WTC11 (cell line): ENCODE measurements at regions not wholly inside any gene's neighbourhood (a gene's known extent, or its start where the extent isn't known, plus 50 kb on each side); places are given as distances from the start of the nearest gene placed in this dataset.

Experiments used
- ATAC-seq: fragments of 200-7000 bp; cut with Tn5 transposase; 2 replicates; pipeline ENCODE4 v1.10.0; 2021; ENCODE audit warnings: mild to moderate bottlenecking, moderate library complexity
- CTCF ChIA-PET: fragments of 300-600 bp; sonication (Branson Sonifier 250); formaldehyde crosslinking; loops from one replicate; lab custom pipeline; 2021; ENCODE audit warnings: antibody characterized with exemption; lab: Charles Lee
- POLR2A ChIA-PET: fragments of 350-600 bp; sonication (Branson Sonifier 250); formaldehyde crosslinking; loops from one replicate; lab custom pipeline; 2021; ENCODE audit warnings: antibody characterized with exemption; lab: Charles Lee
- DNase-seq: peaks from one replicate; pipeline ENCODE4 v3.0.0; 2021; ENCODE audit warnings: low spot score
- H3K27ac Mint-ChIP-seq: 2 replicates; pipeline ENCODE4 v1.8.0; 2021; ENCODE audit warnings: mixed read lengths
- H3K27me3 Mint-ChIP-seq: 2 replicates; pipeline ENCODE4 v1.8.0; 2021; ENCODE audit warnings: low read depth, mild to moderate bottlenecking, moderate library complexity, mixed read lengths
- H3K36me3 Mint-ChIP-seq: 2 replicates; pipeline ENCODE4 v1.8.0; 2021; ENCODE audit warnings: mixed read lengths
- H3K4me1 Mint-ChIP-seq: 2 replicates; pipeline ENCODE4 v1.8.0; 2022; ENCODE audit warnings: mixed read lengths
- H3K4me3 Mint-ChIP-seq: 2 replicates; pipeline ENCODE4 v1.8.0; 2021; ENCODE audit warnings: mild to moderate bottlenecking, moderate library complexity, mixed read lengths
- H3K9me3 Mint-ChIP-seq: 2 replicates; pipeline ENCODE4 v1.8.0; 2021; ENCODE audit warnings: mixed read lengths
- ATF1 ChIP-seq: sonication (generic); formaldehyde crosslinking; IDR thresholded peaks from 2 replicates; pipeline ENCODE4 v1.8.1; 2023; ENCODE audit warnings: mild to moderate bottlenecking, moderate library complexity, missing genetic modification reagents
- ELF4 ChIP-seq: sonication (generic); formaldehyde crosslinking; IDR thresholded peaks from 2 replicates; pipeline ENCODE4 v1.8.1; 2022; ENCODE audit warnings: low read depth, mild to moderate bottlenecking, moderate library complexity, missing genetic modification reagents
- ETV6 ChIP-seq: sonication (generic); formaldehyde crosslinking; IDR thresholded peaks from 2 replicates; pipeline ENCODE4 v1.8.1; 2022; ENCODE audit warnings: mild to moderate bottlenecking, missing genetic modification reagents
- FOXK1 ChIP-seq: sonication (generic); formaldehyde crosslinking; IDR thresholded peaks from 2 replicates; pipeline ENCODE4 v1.8.0; 2022; ENCODE audit warnings: mild to moderate bottlenecking, moderate library complexity, missing genetic modification reagents
- FOXP1 ChIP-seq: sonication (generic); formaldehyde crosslinking; IDR thresholded peaks from 2 replicates; pipeline ENCODE4 v1.8.0; 2022; ENCODE audit warnings: missing genetic modification reagents, mild to moderate bottlenecking, moderate library complexity, borderline replicate concordance
- KAT7 ChIP-seq: sonication (generic); formaldehyde crosslinking; IDR thresholded peaks from 2 replicates; pipeline ENCODE4 v1.8.1; 2023; ENCODE audit warnings: missing genetic modification reagents, mild to moderate bottlenecking, borderline replicate concordance
- MXD4 ChIP-seq: fragments of 250-450 bp; sonication (Bioruptor Pico); IDR thresholded peaks from 2 replicates; pipeline ENCODE4 v1.8.0; 2021; ENCODE audit warnings: mild to moderate bottlenecking, moderate library complexity, borderline replicate concordance
- NFE2L1 ChIP-seq: sonication (generic); formaldehyde crosslinking; IDR thresholded peaks from 2 replicates; pipeline ENCODE4 v1.8.1; 2023; ENCODE audit warnings: missing genetic modification reagents
- NR3C1 ChIP-seq: sonication (generic); formaldehyde crosslinking; conservative IDR thresholded peaks from 2 replicates; pipeline ENCODE4 v1.8.1; 2023; ENCODE audit warnings: low read depth, mild to moderate bottlenecking, missing genetic modification reagents
- OVOL2 ChIP-seq: fragments of 250-450 bp; sonication (Bioruptor Pico); IDR thresholded peaks from 2 replicates; pipeline ENCODE4 v1.9.0; 2021; ENCODE audit warnings: mild to moderate bottlenecking, borderline replicate concordance
- SMAD3 ChIP-seq: sonication (generic); formaldehyde crosslinking; IDR thresholded peaks from 2 replicates; pipeline ENCODE4 v1.8.0; 2022; ENCODE audit warnings: missing genetic modification reagents, mild to moderate bottlenecking, borderline replicate concordance
- SP1 ChIP-seq: sonication (generic); formaldehyde crosslinking; conservative IDR thresholded peaks from 2 replicates; pipeline ENCODE4 v1.8.1; 2022; ENCODE audit warnings: missing genetic modification reagents
- ZNF121 ChIP-seq: sonication (generic); formaldehyde crosslinking; IDR thresholded peaks from 2 replicates; pipeline ENCODE4 v1.8.0; 2023; ENCODE audit warnings: missing genetic modification reagents
- ZNF232 ChIP-seq: sonication (generic); formaldehyde crosslinking; IDR thresholded peaks from 2 replicates; pipeline ENCODE4 v1.8.0; 2022; ENCODE audit warnings: mild to moderate bottlenecking, missing genetic modification reagents
- ZNF263 ChIP-seq: sonication (generic); formaldehyde crosslinking; IDR thresholded peaks from 2 replicates; pipeline ENCODE4 v1.8.1; 2022; ENCODE audit warnings: low read depth, mild to moderate bottlenecking, moderate library complexity, missing genetic modification reagents
- ZNF671 ChIP-seq: fragments of 250-450 bp; sonication (Bioruptor Pico); IDR thresholded peaks from 2 replicates; pipeline ENCODE4 v1.8.0; 2021; ENCODE audit warnings: mild to moderate bottlenecking
- TF ChIP-seq, protein P1 (sequence below): sonication (generic); formaldehyde crosslinking; IDR thresholded peaks from 2 replicates; pipeline ENCODE4 v1.8.1; 2022; ENCODE audit warnings: mild to moderate bottlenecking, moderate library complexity, missing genetic modification reagents
- TF ChIP-seq, protein P2 (sequence below): sonication (generic); formaldehyde crosslinking; IDR thresholded peaks from 2 replicates; pipeline ENCODE4 v1.8.0; 2023; ENCODE audit warnings: missing genetic modification reagents
- TF ChIP-seq, protein P3 (sequence below): sonication (generic); formaldehyde crosslinking; IDR thresholded peaks from 2 replicates; pipeline ENCODE4 v1.8.1; 2022; ENCODE audit warnings: missing genetic modification reagents, borderline replicate concordance
- TF ChIP-seq, protein P4 (sequence below): sonication (generic); formaldehyde crosslinking; IDR thresholded peaks from 2 replicates; pipeline ENCODE4 v1.8.1; 2022; ENCODE audit warnings: low read depth, missing genetic modification reagents, borderline replicate concordance
- TF ChIP-seq, protein P5 (sequence below): sonication (generic); formaldehyde crosslinking; IDR thresholded peaks from 2 replicates; pipeline ENCODE4 v1.8.1; 2022; ENCODE audit warnings: mild to moderate bottlenecking, missing genetic modification reagents, moderate library complexity, borderline replicate concordance
- TF ChIP-seq, protein P6 (sequence below): sonication (generic); formaldehyde crosslinking; IDR thresholded peaks from 2 replicates; pipeline ENCODE4 v1.8.1; 2023; ENCODE audit warnings: mild to moderate bottlenecking, missing genetic modification reagents, moderate library complexity
- TF ChIP-seq, protein P7 (sequence below): sonication (generic); formaldehyde crosslinking; IDR thresholded peaks from 2 replicates; pipeline ENCODE4 v1.8.0; 2022; ENCODE audit warnings: mild to moderate bottlenecking, missing genetic modification reagents
- TF ChIP-seq, protein P8 (sequence below): sonication (generic); formaldehyde crosslinking; IDR thresholded peaks from 2 replicates; pipeline ENCODE4 v1.8.1; 2023; ENCODE audit warnings: mild to moderate bottlenecking, missing genetic modification reagents, borderline replicate concordance

DNA sequence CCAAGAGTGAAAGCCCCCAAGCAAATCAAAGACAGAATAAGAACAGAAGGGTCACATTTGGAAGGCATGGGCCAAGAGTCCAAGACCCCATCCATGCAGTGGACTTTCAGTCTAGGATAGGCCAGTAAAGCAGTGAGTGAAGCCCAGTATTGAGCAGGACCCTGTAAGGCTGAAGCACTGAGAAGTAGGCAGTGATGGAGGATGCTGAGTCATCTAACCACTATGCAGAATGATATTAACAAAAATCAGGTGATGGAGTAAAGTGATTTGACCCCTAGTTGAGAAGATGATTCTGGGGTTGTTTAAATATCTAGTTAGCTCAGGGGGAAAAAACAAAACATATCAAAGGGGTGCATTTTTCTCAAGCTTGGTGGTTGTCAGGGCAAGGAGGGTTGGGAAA lies 308.7 kb upstream of the PLXNA2 start:
- TF ChIP-seq, protein P1, sequence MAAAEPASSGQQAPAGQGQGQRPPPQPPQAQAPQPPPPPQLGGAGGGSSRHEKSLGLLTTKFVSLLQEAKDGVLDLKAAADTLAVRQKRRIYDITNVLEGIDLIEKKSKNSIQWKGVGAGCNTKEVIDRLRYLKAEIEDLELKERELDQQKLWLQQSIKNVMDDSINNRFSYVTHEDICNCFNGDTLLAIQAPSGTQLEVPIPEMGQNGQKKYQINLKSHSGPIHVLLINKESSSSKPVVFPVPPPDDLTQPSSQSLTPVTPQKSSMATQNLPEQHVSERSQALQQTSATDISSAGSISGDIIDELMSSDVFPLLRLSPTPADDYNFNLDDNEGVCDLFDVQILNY (CRISPR knock-in tag): no peak
- TF ChIP-seq, protein P2, sequence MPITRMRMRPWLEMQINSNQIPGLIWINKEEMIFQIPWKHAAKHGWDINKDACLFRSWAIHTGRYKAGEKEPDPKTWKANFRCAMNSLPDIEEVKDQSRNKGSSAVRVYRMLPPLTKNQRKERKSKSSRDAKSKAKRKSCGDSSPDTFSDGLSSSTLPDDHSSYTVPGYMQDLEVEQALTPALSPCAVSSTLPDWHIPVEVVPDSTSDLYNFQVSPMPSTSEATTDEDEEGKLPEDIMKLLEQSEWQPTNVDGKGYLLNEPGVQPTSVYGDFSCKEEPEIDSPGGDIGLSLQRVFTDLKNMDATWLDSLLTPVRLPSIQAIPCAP (CRISPR knock-in tag): no peak
- TF ChIP-seq ELF4 (CRISPR knock-in tag): no peak
- TF ChIP-seq, protein P3, sequence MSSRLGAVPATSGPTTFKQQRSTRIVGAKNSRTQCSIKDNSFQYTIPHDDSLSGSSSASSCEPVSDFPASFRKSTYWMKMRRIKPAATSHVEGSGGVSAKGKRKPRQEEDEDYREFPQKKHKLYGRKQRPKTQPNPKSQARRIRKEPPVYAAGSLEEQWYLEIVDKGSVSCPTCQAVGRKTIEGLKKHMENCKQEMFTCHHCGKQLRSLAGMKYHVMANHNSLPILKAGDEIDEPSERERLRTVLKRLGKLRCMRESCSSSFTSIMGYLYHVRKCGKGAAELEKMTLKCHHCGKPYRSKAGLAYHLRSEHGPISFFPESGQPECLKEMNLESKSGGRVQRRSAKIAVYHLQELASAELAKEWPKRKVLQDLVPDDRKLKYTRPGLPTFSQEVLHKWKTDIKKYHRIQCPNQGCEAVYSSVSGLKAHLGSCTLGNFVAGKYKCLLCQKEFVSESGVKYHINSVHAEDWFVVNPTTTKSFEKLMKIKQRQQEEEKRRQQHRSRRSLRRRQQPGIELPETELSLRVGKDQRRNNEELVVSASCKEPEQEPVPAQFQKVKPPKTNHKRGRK (CRISPR knock-in tag): no peak
- no peak for TF ChIP-seq FOXP1 (CRISPR knock-in tag)
- TF ChIP-seq MXD4 (CRISPR knock-in tag): no peak
- no peak for TF ChIP-seq ZNF232 (CRISPR knock-in tag)
- no peak for TF ChIP-seq ZNF121
- no peak for TF ChIP-seq FOXK1 (CRISPR knock-in tag)
- TF ChIP-seq ZNF263 (CRISPR knock-in tag): no peak
- no peak for TF ChIP-seq ZNF671 (CRISPR knock-in tag)
- TF ChIP-seq, protein P4, sequence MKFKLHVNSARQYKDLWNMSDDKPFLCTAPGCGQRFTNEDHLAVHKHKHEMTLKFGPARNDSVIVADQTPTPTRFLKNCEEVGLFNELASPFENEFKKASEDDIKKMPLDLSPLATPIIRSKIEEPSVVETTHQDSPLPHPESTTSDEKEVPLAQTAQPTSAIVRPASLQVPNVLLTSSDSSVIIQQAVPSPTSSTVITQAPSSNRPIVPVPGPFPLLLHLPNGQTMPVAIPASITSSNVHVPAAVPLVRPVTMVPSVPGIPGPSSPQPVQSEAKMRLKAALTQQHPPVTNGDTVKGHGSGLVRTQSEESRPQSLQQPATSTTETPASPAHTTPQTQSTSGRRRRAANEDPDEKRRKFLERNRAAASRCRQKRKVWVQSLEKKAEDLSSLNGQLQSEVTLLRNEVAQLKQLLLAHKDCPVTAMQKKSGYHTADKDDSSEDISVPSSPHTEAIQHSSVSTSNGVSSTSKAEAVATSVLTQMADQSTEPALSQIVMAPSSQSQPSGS: no peak
- no peak for TF ChIP-seq ETV6
- no peak for TF ChIP-seq ATF1 (CRISPR knock-in tag)
- TF ChIP-seq KAT7 (CRISPR knock-in tag): no peak
- no peak for TF ChIP-seq SMAD3 (CRISPR knock-in tag)
- no peak for TF ChIP-seq SP1 (CRISPR knock-in tag)
- TF ChIP-seq, protein P5, sequence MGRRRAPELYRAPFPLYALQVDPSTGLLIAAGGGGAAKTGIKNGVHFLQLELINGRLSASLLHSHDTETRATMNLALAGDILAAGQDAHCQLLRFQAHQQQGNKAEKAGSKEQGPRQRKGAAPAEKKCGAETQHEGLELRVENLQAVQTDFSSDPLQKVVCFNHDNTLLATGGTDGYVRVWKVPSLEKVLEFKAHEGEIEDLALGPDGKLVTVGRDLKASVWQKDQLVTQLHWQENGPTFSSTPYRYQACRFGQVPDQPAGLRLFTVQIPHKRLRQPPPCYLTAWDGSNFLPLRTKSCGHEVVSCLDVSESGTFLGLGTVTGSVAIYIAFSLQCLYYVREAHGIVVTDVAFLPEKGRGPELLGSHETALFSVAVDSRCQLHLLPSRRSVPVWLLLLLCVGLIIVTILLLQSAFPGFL: no peak
- no peak for TF ChIP-seq OVOL2 (CRISPR knock-in tag)
- no peak for TF ChIP-seq NR3C1 (CRISPR knock-in tag)
- no peak for ATAC-seq
- Mint-ChIP-seq H3K9me3 (no peaks in the 10 kb centered on the region), H3K36me3 (no peaks in the 10 kb centered on the region), H3K27me3 (no peaks in the 10 kb centered on the region; the same call in 1 of the 2 replicates), H3K4me3 (no peak overlapping the region), H3K4me1 (peaks cover 7% of the 10 kb centered on the region), H3K27ac (no peak overlapping the region)
- no peak for DNase-seq
- CTCF ChIA-PET: no interaction called here
- POLR2A ChIA-PET: no interaction called here

DNA sequence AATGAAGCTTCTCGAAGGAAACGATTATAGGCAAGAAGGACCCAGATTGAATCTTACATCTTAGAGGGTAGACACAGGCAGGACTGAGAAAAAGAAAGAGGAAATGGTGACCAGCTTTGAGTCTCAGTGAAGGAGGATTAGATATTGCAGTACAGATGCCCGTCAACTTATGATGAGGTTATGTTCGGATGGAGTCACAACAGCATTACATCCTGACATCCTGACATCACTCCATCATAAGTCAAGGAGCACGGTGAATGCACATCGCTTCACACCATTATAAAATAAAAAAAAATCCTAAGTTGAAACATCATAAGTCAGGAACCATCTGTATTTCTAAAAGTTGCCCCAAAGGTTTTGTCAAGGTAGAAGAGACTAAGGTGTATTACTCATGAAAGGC lies 312.3 kb upstream of the PLXNA2 start:
- H3K9me3 Mint-ChIP-seq: no peaks in the 10 kb centered on the region
- DNase-seq (no peak), ATAC-seq (no peak)
- CTCF ChIA-PET: no interaction called here
- peaks cover 6% of the 10 kb centered on the region; the same call in 1 of the 2 replicates for H3K4me1 Mint-ChIP-seq
- POLR2A ChIA-PET: no interaction called here
- H3K27ac Mint-ChIP-seq: no peak overlapping the region
- no peaks in the 10 kb centered on the region for H3K36me3 Mint-ChIP-seq
- H3K27me3 Mint-ChIP-seq: no peaks in the 10 kb centered on the region; the same call in 1 of the 2 replicates
- no peak overlapping the region for H3K4me3 Mint-ChIP-seq
- TF ChIP-seq, protein P6, sequence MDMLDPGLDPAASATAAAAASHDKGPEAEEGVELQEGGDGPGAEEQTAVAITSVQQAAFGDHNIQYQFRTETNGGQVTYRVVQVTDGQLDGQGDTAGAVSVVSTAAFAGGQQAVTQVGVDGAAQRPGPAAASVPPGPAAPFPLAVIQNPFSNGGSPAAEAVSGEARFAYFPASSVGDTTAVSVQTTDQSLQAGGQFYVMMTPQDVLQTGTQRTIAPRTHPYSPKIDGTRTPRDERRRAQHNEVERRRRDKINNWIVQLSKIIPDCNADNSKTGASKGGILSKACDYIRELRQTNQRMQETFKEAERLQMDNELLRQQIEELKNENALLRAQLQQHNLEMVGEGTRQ (CRISPR knock-in tag): no peak
- TF ChIP-seq, protein P7, sequence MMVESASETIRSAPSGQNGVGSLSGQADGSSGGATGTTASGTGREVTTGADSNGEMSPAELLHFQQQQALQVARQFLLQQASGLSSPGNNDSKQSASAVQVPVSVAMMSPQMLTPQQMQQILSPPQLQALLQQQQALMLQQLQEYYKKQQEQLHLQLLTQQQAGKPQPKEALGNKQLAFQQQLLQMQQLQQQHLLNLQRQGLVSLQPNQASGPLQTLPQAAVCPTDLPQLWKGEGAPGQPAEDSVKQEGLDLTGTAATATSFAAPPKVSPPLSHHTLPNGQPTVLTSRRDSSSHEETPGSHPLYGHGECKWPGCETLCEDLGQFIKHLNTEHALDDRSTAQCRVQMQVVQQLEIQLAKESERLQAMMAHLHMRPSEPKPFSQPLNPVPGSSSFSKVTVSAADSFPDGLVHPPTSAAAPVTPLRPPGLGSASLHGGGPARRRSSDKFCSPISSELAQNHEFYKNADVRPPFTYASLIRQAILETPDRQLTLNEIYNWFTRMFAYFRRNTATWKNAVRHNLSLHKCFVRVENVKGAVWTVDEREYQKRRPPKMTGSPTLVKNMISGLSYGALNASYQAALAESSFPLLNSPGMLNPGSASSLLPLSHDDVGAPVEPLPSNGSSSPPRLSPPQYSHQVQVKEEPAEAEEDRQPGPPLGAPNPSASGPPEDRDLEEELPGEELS (CRISPR knock-in tag): no peak
- TF ChIP-seq, protein P8, sequence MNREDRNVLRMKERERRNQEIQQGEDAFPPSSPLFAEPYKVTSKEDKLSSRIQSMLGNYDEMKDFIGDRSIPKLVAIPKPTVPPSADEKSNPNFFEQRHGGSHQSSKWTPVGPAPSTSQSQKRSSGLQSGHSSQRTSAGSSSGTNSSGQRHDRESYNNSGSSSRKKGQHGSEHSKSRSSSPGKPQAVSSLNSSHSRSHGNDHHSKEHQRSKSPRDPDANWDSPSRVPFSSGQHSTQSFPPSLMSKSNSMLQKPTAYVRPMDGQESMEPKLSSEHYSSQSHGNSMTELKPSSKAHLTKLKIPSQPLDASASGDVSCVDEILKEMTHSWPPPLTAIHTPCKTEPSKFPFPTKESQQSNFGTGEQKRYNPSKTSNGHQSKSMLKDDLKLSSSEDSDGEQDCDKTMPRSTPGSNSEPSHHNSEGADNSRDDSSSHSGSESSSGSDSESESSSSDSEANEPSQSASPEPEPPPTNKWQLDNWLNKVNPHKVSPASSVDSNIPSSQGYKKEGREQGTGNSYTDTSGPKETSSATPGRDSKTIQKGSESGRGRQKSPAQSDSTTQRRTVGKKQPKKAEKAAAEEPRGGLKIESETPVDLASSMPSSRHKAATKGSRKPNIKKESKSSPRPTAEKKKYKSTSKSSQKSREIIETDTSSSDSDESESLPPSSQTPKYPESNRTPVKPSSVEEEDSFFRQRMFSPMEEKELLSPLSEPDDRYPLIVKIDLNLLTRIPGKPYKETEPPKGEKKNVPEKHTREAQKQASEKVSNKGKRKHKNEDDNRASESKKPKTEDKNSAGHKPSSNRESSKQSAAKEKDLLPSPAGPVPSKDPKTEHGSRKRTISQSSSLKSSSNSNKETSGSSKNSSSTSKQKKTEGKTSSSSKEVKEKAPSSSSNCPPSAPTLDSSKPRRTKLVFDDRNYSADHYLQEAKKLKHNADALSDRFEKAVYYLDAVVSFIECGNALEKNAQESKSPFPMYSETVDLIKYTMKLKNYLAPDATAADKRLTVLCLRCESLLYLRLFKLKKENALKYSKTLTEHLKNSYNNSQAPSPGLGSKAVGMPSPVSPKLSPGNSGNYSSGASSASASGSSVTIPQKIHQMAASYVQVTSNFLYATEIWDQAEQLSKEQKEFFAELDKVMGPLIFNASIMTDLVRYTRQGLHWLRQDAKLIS (CRISPR knock-in tag): no peak
- TF ChIP-seq NFE2L1 (CRISPR knock-in tag): no peak
